Activated T-helper 2 cell treated with anti-CD3 and anti-CD28 coated beads, Interferon-gamma antibody, Interleukin-2, Interleukin-4, amounts not matched to agents 10 μg/mL and 5 μg/mL and 100 μg/mL, durations not matched to agents 14 hours and 24 hours and 36 hours (primary cell): ENCODE measurements at regions not wholly inside any gene's neighbourhood (a gene's known extent, or its start where the extent isn't known, plus 50 kb on each side); places are given as distances from the start of the nearest gene placed in this dataset.

Experiments
- DNase-seq: peaks from one replicate; pipeline ENCODE4 v3.0.0; 2021; ENCODE audit warnings: low spot score
- H3K27ac Mint-ChIP-seq: one replicate; pipeline ENCODE4 v1.8.0; 2021; ENCODE audit warnings: mixed read lengths
- H3K27me3 Mint-ChIP-seq: one replicate; pipeline ENCODE4 v1.8.0; 2021; ENCODE audit warnings: low read depth, mixed read lengths
- H3K36me3 Mint-ChIP-seq: one replicate; pipeline ENCODE4 v1.8.0; 2021; ENCODE audit warnings: low read depth, mixed read lengths
- H3K4me1 Mint-ChIP-seq: one replicate; pipeline ENCODE4 v1.8.0; 2021; ENCODE audit warnings: low read depth, mixed read lengths
- H3K4me3 Mint-ChIP-seq: one replicate; pipeline ENCODE4 v1.8.0; 2021; ENCODE audit warnings: low read depth, mild to moderate bottlenecking, moderate library complexity, mixed read lengths
- H3K9me3 Mint-ChIP-seq: one replicate; pipeline ENCODE4 v1.8.0; 2021; ENCODE audit warnings: mixed read lengths
- intact Hi-C: fragments of 100-400 bp; cut with micrococcal nuclease; formaldehyde crosslinking; loops from one replicate; pipeline ENCODE4 v1.15.1; 2023

DNA sequence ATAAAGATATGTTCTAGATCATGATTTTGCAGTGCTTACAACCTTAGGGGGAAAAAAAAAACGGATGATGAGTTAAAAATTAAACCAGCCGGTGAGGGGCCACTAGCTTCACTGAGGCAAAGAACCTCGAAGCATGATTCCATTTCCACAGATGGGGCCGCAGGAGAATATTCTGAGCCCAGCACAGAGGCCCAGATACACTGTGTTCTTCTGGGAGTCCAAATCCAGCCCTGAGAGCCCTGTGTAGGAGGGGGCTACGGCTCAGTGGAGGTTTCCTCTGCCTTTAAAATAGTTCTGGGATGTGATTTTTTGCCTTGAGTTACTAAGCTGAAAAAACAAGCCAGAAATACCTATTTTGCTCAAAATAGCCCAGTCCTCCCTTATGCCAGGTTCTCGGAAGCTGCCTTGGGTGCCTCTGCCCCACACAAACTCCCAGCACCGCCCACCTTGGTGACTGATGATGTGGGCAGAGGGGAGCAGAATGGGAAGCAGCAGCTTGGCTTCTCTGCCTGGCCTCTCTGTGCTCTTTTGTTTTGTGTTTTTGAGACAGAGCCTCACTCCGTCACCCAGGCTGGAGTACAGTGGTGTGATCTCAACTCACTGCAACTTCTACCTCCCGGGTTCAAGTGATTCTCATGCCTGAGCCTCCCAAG lies 105.4 kb upstream of the BCL2L14 start:
- Mint-ChIP-seq H3K27ac (no peak overlapping the region), H3K9me3 (peaks cover 8% of the 10 kb centered on the region), H3K27me3 (peaks cover 4% of the 10 kb centered on the region), H3K36me3 (peaks cover 5% of the 10 kb centered on the region), H3K4me1 (peaks cover 21% of the 10 kb centered on the region), H3K4me3 (no peak overlapping the region)
- no peak for DNase-seq
- intact Hi-C loops: no loop called here

DNA sequence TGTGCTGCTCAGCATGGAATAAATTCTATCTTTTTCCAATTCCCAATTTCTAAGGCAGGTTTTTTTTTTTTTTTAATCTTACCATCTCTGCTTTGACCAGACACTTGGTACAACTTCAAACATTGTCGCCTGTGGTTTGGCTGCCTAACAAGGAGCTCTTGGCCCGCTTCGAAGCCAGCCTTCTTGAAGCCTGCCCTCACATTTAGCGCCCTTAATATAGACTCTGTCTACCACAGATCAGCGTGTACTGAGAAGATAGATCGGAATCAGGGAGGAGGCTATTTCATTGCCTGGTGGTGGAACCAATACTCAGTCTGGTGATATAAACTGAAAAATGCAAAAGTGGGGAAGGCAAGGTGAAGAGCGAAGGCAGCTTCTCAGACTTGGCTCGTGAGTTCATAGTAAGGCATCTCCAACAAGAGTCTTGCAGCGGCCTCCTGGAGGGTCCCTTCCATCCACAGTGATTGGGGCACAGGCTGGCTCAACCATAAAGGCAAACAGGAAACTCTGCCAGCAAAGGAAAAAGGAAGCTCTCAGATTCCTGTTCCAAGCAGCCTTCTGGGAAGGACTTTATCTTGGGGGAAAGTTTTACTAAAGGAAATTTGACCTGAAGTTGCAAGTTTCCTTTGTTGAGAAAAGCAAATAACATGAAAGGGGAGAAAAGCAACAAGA lies 103.2 kb upstream of the BCL2L14 start:
- DNase-seq: no peak
- H3K4me3 Mint-ChIP-seq: no peak overlapping the region
- peaks cover 5% of the 10 kb centered on the region for H3K36me3 Mint-ChIP-seq
- intact Hi-C loops: no loop called here
- H3K27ac Mint-ChIP-seq: no peak overlapping the region
- peaks cover 20% of the 10 kb centered on the region for H3K4me1 Mint-ChIP-seq
- H3K9me3 Mint-ChIP-seq: peaks cover 8% of the 10 kb centered on the region
- H3K27me3 Mint-ChIP-seq: peaks cover 4% of the 10 kb centered on the region

DNA sequence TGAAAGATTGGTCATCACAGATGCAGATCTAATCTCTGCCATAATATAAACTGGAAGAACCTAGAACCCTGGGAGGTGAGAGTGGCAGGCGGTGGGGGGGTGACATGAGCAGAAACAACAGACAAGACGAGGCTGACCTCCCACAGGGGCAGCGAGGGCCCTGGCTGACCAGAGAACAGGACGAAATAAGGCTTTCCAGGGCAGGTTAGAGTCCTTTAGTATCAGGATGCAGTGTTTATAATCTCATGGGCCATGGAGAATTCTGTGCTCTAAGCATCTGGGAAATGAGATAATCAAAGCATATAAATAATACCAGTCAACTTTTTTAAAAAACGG lies 102.7 kb upstream of the BCL2L14 start:
- Mint-ChIP-seq H3K36me3 (peaks cover 5% of the 10 kb centered on the region), H3K4me1 (peaks cover 16% of the 10 kb centered on the region), H3K27me3 (peaks cover 4% of the 10 kb centered on the region), H3K4me3 (no peak overlapping the region), H3K9me3 (peaks cover 7% of the 10 kb centered on the region), H3K27ac (no peak overlapping the region)
- intact Hi-C loops: no loop called here
- no peak for DNase-seq

DNA sequence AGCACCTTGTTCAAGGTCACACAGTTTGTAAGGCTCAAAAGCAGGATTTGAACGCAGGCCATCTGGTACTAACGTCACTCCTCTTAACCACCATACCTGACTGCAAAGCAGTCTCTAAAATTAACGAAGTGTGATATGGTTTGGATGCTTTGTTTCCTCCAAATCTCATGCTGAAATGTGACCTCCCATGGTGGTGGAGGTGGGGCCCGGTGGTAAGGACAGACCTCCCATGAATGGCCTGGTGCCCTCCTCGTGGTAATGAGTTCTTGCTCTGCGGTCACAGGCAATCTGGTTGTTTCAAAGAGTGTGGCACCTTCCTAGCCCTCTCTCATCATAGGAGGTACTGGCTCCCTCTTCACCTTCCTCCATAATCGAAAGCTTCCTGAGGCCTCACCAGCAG lies 102.2 kb upstream of the BCL2L14 start:
- Mint-ChIP-seq H3K9me3 (peaks cover 2% of the 10 kb centered on the region), H3K27me3 (peaks cover 4% of the 10 kb centered on the region), H3K4me3 (no peak overlapping the region), H3K4me1 (peaks cover 14% of the 10 kb centered on the region), H3K36me3 (peaks cover 4% of the 10 kb centered on the region), H3K27ac (no peak overlapping the region)
- no peak for DNase-seq
- intact Hi-C loops: no loop called here

DNA sequence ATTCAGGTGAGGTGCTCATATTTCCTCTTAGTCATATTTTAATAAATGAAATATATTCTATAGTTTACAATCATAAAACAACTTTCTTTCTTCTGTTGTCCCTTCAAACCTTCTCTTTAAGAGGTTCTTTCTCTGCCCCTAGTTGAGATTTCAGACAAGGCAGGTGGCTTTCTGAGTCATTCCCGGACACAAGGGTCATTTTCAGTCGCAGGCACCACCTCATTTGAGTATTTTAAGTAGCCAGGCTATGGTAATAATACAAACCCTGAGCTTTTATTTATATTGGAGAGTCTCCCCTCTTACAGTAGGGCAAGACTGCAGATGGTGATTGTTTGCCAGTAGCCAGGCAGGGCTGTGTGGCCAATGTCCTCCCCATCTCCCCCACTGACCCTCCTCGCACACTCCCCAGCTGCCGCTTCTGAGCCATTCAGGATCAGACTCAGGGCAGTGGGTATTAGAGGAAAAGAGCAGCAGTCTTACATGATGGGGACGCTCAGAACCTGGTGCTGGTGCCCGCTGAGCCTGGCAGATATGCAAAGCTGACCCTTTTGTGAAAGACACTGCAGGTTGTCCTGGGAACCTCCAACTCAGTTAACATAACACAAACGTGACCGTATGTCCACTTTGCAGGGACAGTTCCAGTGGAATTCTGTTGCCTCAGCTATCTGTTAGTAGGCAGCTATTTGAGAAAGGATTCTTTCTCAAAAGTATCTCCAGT lies 101.1 kb upstream of the BCL2L14 start:
- no peak overlapping the region for H3K4me3 Mint-ChIP-seq
- no peak for DNase-seq
- intact Hi-C loops: no loop called here
- H3K9me3 Mint-ChIP-seq: no peaks in the 10 kb centered on the region
- H3K36me3 Mint-ChIP-seq: peaks cover 2% of the 10 kb centered on the region
- H3K27me3 Mint-ChIP-seq: peaks cover 4% of the 10 kb centered on the region
- no peak overlapping the region for H3K27ac Mint-ChIP-seq
- H3K4me1 Mint-ChIP-seq: peaks cover 15% of the 10 kb centered on the region

DNA sequence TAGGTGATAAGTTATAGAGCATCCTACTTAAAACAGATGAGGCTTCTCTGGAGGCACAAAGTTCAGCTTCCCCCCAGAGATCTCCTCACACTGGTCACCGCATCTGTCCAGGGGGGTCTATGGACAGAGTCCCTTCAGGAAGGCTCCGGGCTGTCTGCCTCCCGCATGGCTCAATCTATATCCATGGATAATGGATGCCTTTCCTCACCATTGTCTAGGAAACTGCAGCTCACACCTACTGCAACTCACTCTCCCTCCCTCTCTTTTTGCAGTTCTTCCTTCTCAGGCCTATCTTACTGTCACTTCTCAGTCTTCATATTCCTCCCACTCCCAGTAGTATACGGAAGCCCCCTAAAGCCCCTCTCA lies 100.6 kb upstream of the BCL2L14 start:
- Mint-ChIP-seq H3K27me3 (peaks cover 4% of the 10 kb centered on the region), H3K4me1 (peaks cover 14% of the 10 kb centered on the region), H3K4me3 (no peak overlapping the region), H3K9me3 (no peaks in the 10 kb centered on the region), H3K36me3 (no peaks in the 10 kb centered on the region), H3K27ac (no peak overlapping the region)
- DNase-seq: no peak
- intact Hi-C loops: no loop called here

DNA sequence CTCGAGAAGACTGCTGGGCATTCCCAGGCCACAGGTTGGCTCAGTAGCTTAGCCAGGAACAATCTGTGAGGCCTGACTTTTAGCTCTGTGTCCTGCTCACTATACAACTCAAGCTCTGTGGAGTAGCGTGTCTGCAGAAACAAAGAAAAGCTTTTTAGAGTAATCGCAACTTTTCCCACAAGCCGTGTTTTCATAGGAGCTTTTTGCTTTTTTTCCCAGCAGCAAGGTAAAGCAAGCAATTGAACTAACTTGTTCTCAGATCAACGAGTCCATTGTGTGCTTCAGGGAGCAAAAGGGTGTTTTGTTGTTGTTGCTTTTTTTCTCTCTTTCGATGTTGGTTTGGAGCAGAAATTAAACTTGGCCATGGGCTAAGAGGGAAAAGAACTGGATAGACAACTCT lies 97.3 kb upstream of the BCL2L14 start:
- H3K27ac Mint-ChIP-seq: no peak overlapping the region
- no peak for DNase-seq
- intact Hi-C loops: no loop called here
- H3K27me3 Mint-ChIP-seq: peaks cover 4% of the 10 kb centered on the region
- no peak overlapping the region for H3K4me3 Mint-ChIP-seq
- peaks cover 5% of the 10 kb centered on the region for H3K36me3 Mint-ChIP-seq
- no peaks in the 10 kb centered on the region for H3K9me3 Mint-ChIP-seq
- H3K4me1 Mint-ChIP-seq: peaks cover 14% of the 10 kb centered on the region

DNA sequence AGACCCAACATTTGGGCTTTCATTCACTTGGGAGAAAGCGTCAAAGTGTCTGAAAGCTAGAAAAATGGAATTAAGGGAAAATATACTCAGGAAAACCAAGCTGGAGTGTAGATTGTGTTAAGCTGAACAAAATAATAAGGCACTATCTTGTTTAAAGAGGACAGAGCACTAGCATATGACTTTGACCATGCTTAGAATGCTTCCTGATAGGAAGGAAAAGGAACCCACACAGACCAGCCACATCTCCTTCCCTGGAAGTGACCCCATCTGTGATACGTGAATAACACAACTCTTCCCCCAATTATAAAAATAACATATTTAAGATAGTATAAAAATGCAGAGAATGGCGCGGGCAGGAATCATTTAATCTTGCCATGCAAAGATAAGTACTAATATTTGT lies 94.7 kb upstream of the BCL2L14 start:
- no peak overlapping the region for H3K27ac Mint-ChIP-seq

DNA sequence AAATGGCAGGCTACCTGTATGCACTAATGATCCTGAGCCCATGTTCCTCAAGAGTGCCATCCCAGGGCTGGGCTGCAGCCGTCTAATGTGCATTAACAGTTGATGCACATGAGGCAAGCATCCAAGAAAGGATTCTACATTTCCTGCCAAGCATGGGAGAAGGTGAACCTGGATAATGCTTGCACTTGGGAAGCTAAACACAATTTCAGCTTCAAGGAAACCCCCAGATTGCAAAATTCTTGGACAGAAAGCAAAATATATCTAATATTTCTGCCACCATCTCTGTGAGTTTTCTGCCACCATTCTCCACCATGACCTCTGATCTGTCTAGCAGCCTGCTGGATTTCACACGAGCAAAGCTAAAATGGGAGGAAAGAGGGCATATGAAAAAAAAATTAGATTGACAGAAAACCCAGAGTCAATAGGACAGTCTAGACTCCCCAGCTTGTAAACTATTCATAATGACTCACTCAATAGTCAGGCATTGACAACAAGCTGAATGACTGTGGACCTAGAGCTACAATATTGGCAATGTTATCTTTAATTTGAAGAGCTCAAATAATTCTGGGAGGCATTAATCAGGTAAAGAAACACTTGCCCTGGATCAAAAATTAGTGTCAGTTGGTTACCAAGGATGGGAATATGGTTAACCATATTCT lies 91.9 kb upstream of the BCL2L14 start:
- peaks cover 17% of the 10 kb centered on the region for H3K9me3 Mint-ChIP-seq
- H3K4me1 Mint-ChIP-seq: peaks cover 64% of the 10 kb centered on the region
- H3K27me3 Mint-ChIP-seq: peaks cover 4% of the 10 kb centered on the region
- DNase-seq: no peak
- no peak overlapping the region for H3K4me3 Mint-ChIP-seq
- intact Hi-C loops: no loop called here
- peak overlapping the region; percentile 22 for H3K27ac Mint-ChIP-seq
- peaks cover 44% of the 10 kb centered on the region for H3K36me3 Mint-ChIP-seq

More for the DNA sequence above, 94.7 kb upstream of the BCL2L14 start:
- peaks cover 36% of the 10 kb centered on the region for H3K4me1 Mint-ChIP-seq
- H3K4me3 Mint-ChIP-seq: no peak overlapping the region
- H3K27me3 Mint-ChIP-seq: peaks cover 4% of the 10 kb centered on the region
- intact Hi-C loops: no loop called here
- DNase-seq: no peak
- H3K9me3 Mint-ChIP-seq: peaks cover 4% of the 10 kb centered on the region
- peaks cover 19% of the 10 kb centered on the region for H3K36me3 Mint-ChIP-seq

DNA sequence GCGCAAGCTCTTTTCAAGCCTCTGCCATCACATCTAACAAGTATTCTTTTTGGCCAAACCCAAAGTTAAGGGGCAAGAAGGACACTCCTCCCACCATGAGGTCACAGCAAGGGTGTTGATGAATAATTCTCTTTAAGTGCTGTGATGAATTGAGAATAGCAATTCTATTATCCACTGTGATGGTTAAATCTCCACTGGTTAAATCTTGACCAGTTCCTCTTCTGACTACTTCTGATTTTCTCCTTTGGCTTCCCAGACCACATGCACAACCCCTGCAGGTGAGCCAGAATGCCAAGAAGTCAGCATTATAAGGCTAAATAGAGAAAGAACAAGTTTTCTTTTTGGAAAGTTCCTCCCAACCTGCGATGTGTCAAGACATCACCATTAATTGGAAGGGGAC lies 90.6 kb upstream of the BCL2L14 start:
- Mint-ChIP-seq H3K4me1 (peaks cover 68% of the 10 kb centered on the region), H3K36me3 (peaks cover 47% of the 10 kb centered on the region), H3K4me3 (no peak overlapping the region), H3K27ac (peak overlapping the region; percentile 98), H3K9me3 (peaks cover 23% of the 10 kb centered on the region), H3K27me3 (peaks cover 4% of the 10 kb centered on the region)
- intact Hi-C loops: loop anchor here (2.0 kb wide), 1 partner anchor 53 kb away; no protein-coding TSS in a partner anchor
- DNase-seq: no peak

DNA sequence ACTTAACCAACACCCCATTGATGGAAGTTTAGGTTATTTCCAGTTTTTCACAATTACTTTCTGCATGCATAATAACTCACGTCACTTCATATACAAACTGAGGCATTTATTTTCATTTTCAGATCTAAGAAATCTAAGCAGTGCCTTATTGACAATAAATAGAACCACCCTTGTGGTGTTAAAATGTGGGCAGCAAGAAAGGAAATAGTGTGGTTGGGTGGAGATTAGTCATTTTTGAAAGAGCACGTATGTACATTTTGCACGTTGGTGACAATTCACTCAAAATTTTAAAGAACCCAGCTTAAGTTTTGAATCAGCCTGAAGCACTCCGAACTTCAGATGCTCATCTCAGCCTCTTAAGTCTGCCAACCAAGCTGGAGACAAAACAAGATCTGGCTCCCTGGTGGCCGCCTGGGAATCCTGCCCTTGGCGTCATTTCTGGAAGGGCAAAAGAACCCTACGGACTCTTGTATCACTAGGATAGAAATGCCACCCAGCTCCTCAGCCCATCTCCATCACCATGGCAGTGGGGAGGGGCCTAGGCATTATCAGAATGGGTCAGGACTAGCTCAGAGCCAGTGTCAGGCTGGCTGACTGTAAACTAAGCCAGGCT lies 89.5 kb upstream of the BCL2L14 start:
- H3K9me3 Mint-ChIP-seq: peaks cover 26% of the 10 kb centered on the region
- peak overlapping the region; percentile 98 for H3K27ac Mint-ChIP-seq
- intact Hi-C loops: loop anchor here (1.0 to 2.0 kb wide), 7 partner anchors 23 to 332 kb away; partner anchors contain the start of gene ETV6
- peaks cover 63% of the 10 kb centered on the region for H3K4me1 Mint-ChIP-seq
- peak; percentile 60 for DNase-seq
- H3K4me3 Mint-ChIP-seq: peak overlapping the region; percentile 33
- H3K27me3 Mint-ChIP-seq: no peaks in the 10 kb centered on the region
- H3K36me3 Mint-ChIP-seq: peaks cover 45% of the 10 kb centered on the region

DNA sequence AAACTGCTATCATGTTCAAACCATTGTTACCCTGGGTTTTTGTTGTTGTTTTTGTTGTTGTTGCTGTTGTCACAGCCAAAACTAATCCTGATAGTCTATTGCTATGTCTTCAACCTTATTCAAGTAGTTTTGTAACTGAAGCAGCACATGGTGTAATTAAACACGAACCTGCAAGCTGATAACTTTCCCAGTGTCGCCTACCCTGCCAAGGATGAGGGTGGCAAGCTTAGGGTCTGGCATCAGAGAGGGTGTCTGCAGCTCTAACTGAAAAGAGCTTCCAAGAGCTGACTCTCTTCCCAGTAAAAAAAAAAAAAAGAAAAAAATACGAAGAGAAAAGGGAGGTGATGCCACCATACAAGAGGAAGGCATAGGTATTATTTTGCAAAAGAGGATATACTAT lies 86.3 kb upstream of the BCL2L14 start:
- intact Hi-C loops: no loop called here
- no peak overlapping the region for H3K27ac Mint-ChIP-seq

More for the DNA sequence above, 86.3 kb upstream of the BCL2L14 start:
- Mint-ChIP-seq H3K27me3 (no peaks in the 10 kb centered on the region), H3K4me1 (peaks cover 53% of the 10 kb centered on the region), H3K9me3 (peaks cover 26% of the 10 kb centered on the region), H3K4me3 (no peak overlapping the region), H3K36me3 (peaks cover 47% of the 10 kb centered on the region)
- DNase-seq: no peak
